ENCODE measurements at regions not wholly inside any gene's neighbourhood (a gene's known extent, or its start where the extent isn't known, plus 50 kb on each side); places are given as distances from the start of the nearest gene placed in this dataset.

DNA sequence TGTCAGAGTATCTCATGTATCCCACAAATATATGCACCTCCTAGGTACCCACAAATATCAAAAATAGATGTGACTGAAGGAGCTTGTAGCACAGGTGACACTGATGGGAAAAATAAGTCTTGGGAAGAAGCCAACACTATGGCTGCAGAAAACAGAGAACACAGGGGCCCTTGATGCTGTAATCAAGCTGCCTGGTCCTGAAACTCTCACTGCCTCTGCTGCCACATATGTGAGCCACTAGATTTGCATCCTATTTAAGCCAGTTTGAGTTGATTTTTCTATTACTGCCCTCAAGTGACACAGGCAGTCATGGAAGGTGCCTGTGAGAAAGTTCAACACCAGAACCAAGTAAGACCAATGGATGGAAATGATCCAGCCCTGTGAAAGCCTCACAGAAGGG is 720.8 kb downstream of the UQCRFS1 start:
- TF ChIP-seq, protein P1, sequence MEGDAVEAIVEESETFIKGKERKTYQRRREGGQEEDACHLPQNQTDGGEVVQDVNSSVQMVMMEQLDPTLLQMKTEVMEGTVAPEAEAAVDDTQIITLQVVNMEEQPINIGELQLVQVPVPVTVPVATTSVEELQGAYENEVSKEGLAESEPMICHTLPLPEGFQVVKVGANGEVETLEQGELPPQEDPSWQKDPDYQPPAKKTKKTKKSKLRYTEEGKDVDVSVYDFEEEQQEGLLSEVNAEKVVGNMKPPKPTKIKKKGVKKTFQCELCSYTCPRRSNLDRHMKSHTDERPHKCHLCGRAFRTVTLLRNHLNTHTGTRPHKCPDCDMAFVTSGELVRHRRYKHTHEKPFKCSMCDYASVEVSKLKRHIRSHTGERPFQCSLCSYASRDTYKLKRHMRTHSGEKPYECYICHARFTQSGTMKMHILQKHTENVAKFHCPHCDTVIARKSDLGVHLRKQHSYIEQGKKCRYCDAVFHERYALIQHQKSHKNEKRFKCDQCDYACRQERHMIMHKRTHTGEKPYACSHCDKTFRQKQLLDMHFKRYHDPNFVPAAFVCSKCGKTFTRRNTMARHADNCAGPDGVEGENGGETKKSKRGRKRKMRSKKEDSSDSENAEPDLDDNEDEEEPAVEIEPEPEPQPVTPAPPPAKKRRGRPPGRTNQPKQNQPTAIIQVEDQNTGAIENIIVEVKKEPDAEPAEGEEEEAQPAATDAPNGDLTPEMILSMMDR (conservative IDR thresholded peaks at IDR 0.05; ENCODE audit: low read depth, low read length), result no peak
- no peak for TF ChIP-seq EZH2 (IDR thresholded peaks at IDR 0.05; ENCODE audit: borderline replicate concordance, low read depth, low read length, poor library complexity, severe bottlenecking)
